DOHH2 (cell line): ENCODE measurements at regions not wholly inside any gene's neighbourhood (a gene's known extent, or its start where the extent isn't known, plus 50 kb on each side); places are given as distances from the start of the nearest gene placed in this dataset.

Experiments
- H3F3A ChIP-seq: fragments of 200-600 bp; sonication (generic), shearing (Covaris generic); 2 replicates; pipeline ENCODE4 v1.6.0; 2016; ENCODE audit warnings: antibody characterized with exemption, mild to moderate bottlenecking; ENCODE audit not compliant: control insufficient read depth, insufficient read depth
- H3K27ac ChIP-seq: fragments of 200-600 bp; sonication (generic); 2 replicates; pipeline ENCODE4 v1.5.1; 2014; ENCODE audit warnings: low read depth, mild to moderate bottlenecking, low read length, moderate library complexity
- H3K27me3 ChIP-seq: fragments of 200-600 bp; sonication (generic); 2 replicates; pipeline ENCODE4 v1.6.1; 2014; ENCODE audit warnings: mild to moderate bottlenecking, low read length, mixed read lengths; ENCODE audit not compliant: control insufficient read depth
- H3K36me3 ChIP-seq: fragments of 200-600 bp; sonication (generic); 2 replicates; pipeline ENCODE4 v1.6.1; 2014; ENCODE audit warnings: mild to moderate bottlenecking, low read length, moderate library complexity, mixed read lengths; ENCODE audit not compliant: control insufficient read depth
- H3K4me1 ChIP-seq: fragments of 200-600 bp; sonication (generic); 2 replicates; pipeline ENCODE4 v1.6.1; 2014; ENCODE audit warnings: mild to moderate bottlenecking, low read length, mixed read lengths; ENCODE audit not compliant: control insufficient read depth
- H3K4me2 ChIP-seq: fragments of 200-600 bp; sonication (generic); 2 replicates; pipeline ENCODE4 v1.6.0; 2014; ENCODE audit warnings: mild to moderate bottlenecking, low read length, moderate library complexity
- H3K4me3 ChIP-seq: fragments of 200-600 bp; sonication (generic); 2 replicates; pipeline ENCODE4 v1.5.1; 2014; ENCODE audit warnings: mild to moderate bottlenecking, low read length, mixed read lengths
- H3K79me2 ChIP-seq: fragments of 200-600 bp; sonication (generic); 2 replicates; pipeline ENCODE4 v1.6.1; 2014; ENCODE audit warnings: mild to moderate bottlenecking, low read length, mixed read lengths; ENCODE audit not compliant: control insufficient read depth
- H3K9me2 ChIP-seq: fragments of 200-600 bp; sonication (generic); replicated peaks from 2 replicates; pipeline ENCODE4 v1.6.1; 2014; ENCODE audit warnings: mild to moderate bottlenecking, low read length, mixed read lengths; ENCODE audit not compliant: control insufficient read depth
- H3K9me3 ChIP-seq: fragments of 200-600 bp; sonication (generic); 2 replicates; pipeline ENCODE4 v1.6.1; 2014; ENCODE audit warnings: antibody characterized with exemption, low read length, mixed read lengths; ENCODE audit not compliant: control insufficient read depth, insufficient read depth
- H4K20me1 ChIP-seq: fragments of 200-600 bp; sonication (generic); 2 replicates; pipeline ENCODE4 v1.6.0; 2014; ENCODE audit warnings: low read depth, mild to moderate bottlenecking, antibody characterized with exemption, low read length, moderate library complexity; ENCODE audit not compliant: control insufficient read depth, insufficient read depth
- CTCF ChIP-seq: fragments of 200-600 bp; sonication (generic); IDR thresholded peaks from one replicate; pipeline ENCODE4 v1.5.1; 2014; ENCODE audit warnings: antibody characterized with exemption, mild to moderate bottlenecking, low read depth, low read length; ENCODE audit not compliant: poor library complexity, severe bottlenecking
- EZH2phosphoT487 ChIP-seq: fragments of 200-600 bp; sonication (generic); IDR thresholded peaks from 2 replicates; pipeline ENCODE4 v1.6.1; 2017; ENCODE audit warnings: borderline replicate concordance, mild to moderate bottlenecking, antibody characterized with exemption, low read length, moderate library complexity, mixed read lengths

GRCh38 chr9:36485647-36486328, 85.7 kb upstream of the RNF38 start:
- Histone ChIP-seq H3K36me3 (peaks cover 12% of the 10 kb centered on the region), H3K9me2 (no peaks in the 10 kb centered on the region), H3K9me3 (no peaks in the 10 kb centered on the region), H3K27me3 (no peaks in the 10 kb centered on the region), H3K4me1 (peaks cover 24% of the 10 kb centered on the region), H3K4me2 (peak overlapping the region; percentile 76), H3K27ac (peak overlapping the region; percentile 71), H3F3A (no peaks in the 10 kb centered on the region), H3K4me3 (peak overlapping the region; percentile 80), H3K79me2 (peaks cover 61% of the 10 kb centered on the region), H4K20me1 (peaks cover 16% of the 10 kb centered on the region)
- no peak for TF ChIP-seq EZH2phosphoT487
- no peak for TF ChIP-seq CTCF

- H4K20me1 ChIP-seq: peaks cover 16% of the 10 kb centered on the region
- H3K27me3 ChIP-seq: no peaks in the 10 kb centered on the region
- H3K4me3 ChIP-seq: no peak overlapping the region
- H3K27ac ChIP-seq: no peak overlapping the region
- H3K36me3 ChIP-seq: peaks cover 12% of the 10 kb centered on the region
- no peaks in the 10 kb centered on the region for H3F3A ChIP-seq
- H3K79me2 ChIP-seq: peaks cover 77% of the 10 kb centered on the region
- no peaks in the 10 kb centered on the region for H3K9me2 ChIP-seq
- H3K4me2 ChIP-seq: no peak overlapping the region
- no peaks in the 10 kb centered on the region for H3K9me3 ChIP-seq
- TF ChIP-seq EZH2phosphoT487 (no peak), CTCF (no peak)
- H3K4me1 ChIP-seq: peaks cover 24% of the 10 kb centered on the region
These were observed 84.1 kb upstream of the RNF38 start for GRCh38 chr9:36484124-36484523.

GRCh38 chr9:36479101-36479500, 79.0 kb upstream of the RNF38 start:
- H3K9me3 ChIP-seq: no peaks in the 10 kb centered on the region
- no peaks in the 10 kb centered on the region for H3K27me3 ChIP-seq
- no peak overlapping the region for H3K4me2 ChIP-seq
- H4K20me1 ChIP-seq: peaks cover 5% of the 10 kb centered on the region
- H3K9me2 ChIP-seq: no peaks in the 10 kb centered on the region
- TF ChIP-seq EZH2phosphoT487 (no peak), CTCF (no peak)
- H3K79me2 ChIP-seq: peaks cover 87% of the 10 kb centered on the region
- H3K4me3 ChIP-seq: no peak overlapping the region
- no peak overlapping the region for H3K27ac ChIP-seq
- H3K36me3 ChIP-seq: peaks cover 7% of the 10 kb centered on the region
- no peaks in the 10 kb centered on the region for H3K4me1 ChIP-seq
- no peaks in the 10 kb centered on the region for H3F3A ChIP-seq
